ENCODE measurements at regions not wholly inside any gene's neighbourhood (a gene's known extent, or its start where the extent isn't known, plus 50 kb on each side); places are given as distances from the start of the nearest gene placed in this dataset.

DNA sequence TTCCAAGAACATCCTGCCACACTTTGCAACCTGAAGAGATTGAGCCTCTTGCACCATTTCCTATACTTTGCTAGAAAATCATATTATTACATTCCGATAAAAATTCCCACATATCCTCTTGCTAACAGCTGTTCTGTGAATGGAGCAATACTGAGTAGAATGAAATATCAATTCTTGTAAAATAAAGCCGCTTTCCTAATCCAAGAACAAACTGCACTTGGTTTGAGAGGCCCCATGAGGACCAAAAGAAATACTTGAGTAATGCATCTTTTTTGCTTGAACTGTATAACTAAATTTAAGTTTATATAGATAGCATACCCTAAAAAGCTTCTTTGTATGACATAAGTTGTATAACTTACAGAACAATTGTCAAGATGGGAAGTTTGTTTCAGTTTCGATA lies 632.4 kb upstream of the SLC8A1 start:
- no peak for DNase-seq

DNA sequence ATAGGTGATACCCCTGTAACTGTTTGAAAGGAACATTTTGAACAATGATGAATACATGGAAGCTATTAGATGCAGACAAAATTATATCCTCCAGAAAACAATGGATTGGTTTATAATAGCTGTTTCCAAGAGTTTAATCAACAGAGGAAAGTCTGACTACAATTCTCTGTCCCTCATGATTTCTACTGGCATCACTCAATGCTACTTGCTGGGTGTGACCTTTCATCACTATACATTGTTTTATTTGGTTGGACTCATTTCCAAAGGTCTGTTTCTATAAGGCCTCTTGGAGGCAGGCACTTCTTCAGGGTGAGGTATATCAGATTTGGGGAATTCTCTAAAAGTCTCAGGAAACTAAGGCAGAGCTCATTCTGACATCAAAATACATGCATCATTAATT lies 636.1 kb upstream of the SLC8A1 start:
- DNase-seq = no peak

DNA sequence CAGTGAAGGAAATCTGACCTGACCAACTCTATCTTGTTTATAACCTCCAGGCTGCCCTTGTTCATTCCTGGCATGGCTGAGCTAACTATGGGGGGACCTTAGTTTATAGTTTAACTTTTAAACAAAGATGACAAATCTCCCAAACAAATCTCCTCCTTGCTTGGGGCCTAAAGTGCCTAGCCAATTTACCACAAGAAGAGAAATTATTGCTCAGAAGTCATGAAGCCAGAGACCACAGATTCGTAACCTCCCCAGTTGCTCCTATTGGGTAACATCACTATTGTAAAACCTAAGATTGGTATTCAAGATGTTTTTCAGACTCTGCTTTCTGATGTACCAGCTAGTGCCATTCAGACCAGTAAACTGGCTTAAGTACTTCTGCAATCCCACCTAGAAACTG lies 649.4 kb upstream of the SLC8A1 start:
- no peak for DNase-seq

DNA sequence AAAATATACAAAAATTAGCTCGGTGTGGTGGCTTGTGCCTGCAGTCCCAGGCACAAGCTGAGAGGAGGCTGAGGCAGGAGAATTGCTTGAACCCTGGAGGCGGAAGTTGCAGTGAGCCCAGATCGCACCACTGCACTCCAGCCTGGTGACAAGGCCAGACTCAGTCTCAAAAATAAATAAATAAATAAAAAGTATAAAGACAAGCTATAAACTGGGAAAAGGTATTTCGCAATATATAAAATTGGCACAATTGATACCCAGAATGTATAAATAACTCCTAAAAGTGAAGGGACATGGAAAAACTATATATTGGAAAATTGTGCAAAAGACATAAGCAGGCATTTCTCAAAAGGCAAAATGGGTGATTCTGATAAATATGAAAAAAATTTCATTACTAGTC lies 657.9 kb upstream of the SLC8A1 start:
- DNase-seq = no peak

DNA sequence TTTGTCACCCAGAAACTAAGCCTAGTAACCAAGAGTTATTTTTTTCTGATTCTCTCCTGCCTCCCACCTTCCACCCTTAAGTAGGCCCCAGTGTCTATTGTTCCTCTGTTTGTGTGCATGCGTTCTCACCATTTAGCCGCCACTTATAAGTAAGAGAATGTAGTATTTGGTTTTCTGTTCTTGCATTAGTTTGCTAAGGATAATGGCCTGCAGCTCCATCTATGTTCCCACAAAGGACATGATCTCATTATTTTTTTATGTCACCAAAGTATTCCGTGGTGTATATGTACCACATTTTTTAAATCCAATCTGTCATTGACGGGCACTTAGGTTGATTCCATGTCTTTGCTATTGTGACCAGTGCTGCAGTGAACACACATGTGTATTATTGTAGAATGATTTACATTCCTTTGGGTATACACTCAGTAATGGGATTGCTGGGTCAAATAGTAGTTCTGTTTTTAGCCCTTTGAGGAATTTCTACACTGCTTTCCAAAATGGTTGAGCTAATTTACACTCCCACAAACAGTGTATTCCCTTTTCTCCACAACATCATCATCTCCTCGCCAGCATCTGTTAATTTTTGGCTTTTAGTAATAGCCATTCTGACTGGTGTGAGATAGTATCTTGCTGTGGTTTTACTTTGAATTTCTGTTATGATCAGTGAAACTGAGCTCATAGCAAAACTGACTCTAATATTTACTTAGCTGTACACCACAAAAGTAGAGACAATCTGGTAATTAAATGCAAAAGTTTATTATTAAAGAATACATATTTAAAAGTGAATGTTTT lies 660.1 kb upstream of the SLC8A1 start:
- no peak for DNase-seq

DNA sequence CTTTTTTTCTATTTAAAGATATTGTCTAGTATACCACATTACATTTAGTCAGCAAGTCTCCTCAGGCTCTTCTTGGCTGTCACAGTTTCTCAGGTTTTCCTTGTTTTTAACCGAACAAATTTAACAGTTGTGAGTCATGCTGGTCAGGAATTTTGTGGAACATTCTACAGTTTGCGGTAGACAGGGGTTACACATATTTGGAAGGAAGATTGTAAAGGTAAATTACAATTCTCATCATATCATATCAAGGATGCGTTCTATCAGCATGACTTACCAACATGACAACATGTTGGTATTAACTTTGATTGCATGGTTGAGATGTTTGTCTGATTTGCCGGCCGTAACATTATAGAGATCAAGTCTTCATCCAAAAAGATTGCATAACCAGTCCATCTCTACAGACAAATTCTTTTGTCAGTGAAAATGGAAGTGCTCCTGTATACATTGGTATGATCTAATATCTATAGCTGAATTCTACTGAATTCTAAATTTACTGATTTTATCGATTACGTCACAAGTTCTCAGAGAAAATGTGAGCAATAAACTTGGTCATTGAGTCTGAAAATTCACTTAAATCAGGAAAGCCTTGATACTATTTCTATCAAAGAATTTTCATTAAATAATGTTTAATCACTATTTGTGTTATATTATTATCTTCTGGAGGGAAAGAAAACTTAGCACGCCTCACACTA lies 664.4 kb upstream of the SLC8A1 start:
- no peak for DNase-seq

DNA sequence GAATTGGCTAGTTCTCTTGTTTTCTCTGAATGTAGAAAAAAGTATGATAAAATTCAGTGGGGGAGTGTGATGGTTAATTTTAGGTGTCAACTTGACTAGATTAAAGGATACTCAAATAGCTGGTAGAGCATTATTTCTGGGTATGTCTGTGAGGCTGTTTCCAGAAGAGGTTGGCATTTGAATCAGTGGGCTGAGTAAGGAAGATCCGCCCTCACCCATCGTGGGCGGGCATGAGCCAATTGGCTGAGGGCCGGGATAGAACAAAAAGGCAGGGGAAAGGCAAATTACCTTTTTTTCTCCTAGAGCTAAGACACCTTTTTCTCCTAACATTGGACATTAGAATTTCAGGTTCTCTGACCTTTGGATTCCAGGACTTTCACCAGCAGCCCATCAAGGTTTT lies 667.6 kb upstream of the SLC8A1 start:
- DNase-seq = no peak

DNA sequence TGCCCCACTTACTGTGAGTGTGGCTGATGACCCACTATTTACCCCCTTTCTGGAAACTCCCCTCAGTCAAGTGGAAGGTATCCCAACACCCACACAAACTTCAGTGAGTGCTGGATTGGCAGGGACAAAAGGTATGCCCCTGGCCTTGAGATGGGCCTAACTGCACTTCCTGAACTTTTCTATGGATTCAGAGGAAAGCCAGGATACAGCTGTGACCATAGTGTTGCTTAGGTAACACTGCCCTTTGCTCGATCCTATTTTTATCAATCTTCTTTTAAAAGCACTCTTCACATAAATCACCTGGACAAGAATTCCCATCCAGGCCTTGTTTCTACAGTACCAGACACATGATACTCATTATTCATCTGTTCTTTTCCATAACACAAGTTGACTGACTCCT lies 671.5 kb upstream of the SLC8A1 start:
- DNase-seq = no peak

DNA sequence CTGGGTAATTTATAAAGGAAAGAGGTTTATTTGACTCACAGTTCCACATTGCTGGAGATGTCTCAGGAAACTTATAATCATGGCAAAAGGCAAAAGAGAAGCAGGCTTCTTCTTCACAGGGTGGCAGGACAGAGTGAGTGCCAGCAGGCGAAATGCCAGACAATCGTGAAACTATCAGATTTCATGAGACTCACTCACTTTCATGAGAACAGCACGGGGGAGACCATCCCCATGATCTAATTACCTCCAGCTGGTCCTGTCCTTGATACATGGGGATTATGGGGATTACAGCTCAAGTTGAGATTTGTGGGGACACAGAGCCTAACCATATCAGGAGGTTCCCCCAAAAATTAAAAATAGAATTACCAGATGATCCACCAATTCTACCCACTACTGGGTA lies 675.5 kb upstream of the SLC8A1 start:
- no peak for DNase-seq

DNA sequence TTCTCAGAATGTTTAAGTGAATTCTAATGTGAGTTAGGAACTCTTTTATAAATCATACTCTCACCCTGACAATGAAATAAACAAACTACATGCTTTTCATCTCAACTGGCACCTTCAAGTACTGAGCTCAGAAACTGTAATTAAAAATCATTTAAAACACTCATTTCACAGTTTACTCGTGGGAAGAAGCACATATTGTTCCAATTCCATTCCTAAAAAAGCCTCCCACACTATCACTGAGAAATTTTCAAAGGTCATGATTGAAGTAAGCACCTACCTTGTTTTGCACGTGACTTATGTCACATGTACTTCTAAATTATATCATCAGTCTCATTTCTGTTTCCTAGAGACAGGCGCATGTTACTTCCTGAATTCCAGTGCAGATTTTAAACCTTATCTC lies 678.1 kb upstream of the SLC8A1 start:
- DNase-seq = no peak

DNA sequence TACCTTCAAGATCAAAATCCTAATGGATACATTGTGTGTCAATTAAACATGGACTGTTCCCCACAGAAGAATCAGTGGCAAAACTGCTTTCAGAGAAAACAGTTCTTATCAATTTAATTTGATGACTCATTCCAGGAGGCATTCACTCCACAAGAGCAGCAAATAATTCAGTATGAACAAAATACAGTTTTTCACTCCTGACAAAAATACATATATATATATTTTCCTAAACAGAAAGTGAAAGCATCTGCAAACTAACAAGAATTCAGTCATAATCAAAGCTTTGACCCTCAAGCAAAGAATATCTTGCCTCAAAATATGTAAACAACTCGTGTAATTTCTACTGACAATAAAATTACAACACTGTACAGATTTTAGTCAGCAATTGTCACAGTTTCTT lies 685.1 kb upstream of the SLC8A1 start:
- DNase-seq = no peak

DNA sequence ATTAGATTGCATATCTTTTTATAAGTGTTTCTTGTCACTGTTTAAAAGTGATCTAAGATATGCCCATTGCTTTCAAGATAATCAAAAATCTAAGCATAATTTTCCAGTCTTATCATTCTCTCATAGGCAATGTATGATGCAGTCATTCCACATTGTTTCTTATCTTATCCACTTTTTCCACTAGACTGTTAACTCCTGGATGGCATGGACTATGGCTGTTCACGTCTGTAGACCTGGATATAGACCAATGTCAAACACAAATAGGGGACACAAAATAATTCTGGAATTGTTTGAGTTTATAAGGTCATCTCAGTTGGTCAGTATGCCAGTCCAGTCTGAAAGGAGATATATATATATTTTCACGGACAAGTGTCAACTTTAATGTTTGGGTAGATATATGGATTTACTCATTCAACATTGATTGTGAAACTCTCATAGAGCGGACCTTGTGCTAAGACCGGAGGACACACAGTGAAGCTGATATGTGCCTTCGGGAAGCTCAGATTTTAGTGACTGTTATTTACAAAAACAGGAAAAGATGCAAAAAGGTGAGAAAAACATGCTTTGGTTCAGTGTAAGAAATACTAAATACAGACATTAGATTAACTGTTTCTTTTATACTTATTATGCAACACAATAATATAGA lies 689.4 kb upstream of the SLC8A1 start:
- DNase-seq = no peak

DNA sequence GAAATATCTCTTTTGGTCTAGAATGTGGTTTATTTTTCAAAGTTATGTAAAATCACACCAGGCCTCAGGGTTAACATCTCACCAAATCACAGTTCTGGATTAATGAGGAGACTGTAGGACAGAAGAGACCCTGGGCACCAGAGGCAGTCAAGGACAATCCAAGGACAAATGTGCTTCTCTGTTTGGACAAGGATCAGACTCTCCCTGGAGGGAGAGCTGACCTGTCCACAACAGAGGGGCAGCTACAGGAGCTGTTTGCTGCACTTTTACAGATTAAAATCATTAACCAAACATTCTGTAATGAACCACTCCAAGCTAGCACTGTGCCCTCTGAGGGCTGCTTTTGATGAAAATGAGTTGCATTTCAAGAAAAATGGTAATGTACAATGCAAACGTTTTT lies 690.6 kb upstream of the SLC8A1 start:
- DNase-seq = no peak

DNA sequence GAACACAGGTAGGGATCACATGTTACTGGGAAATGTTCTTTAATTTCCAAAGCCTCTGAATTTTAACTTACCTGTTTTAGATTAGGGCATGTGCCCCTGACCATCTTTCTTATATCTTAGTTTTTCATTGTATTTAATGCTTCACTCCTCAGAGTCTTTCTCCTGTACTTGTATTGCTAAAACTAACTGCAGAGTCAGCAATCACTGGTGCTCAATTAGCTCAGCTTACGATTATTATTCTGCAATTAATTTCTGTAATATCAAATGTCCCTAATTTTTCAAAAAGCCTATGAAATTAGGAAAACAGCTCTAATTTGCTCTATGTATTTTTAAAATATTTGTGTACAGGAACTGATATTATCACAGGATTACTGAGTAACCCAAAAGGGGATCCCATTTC lies 693.2 kb upstream of the SLC8A1 start:
- no peak for DNase-seq

DNA sequence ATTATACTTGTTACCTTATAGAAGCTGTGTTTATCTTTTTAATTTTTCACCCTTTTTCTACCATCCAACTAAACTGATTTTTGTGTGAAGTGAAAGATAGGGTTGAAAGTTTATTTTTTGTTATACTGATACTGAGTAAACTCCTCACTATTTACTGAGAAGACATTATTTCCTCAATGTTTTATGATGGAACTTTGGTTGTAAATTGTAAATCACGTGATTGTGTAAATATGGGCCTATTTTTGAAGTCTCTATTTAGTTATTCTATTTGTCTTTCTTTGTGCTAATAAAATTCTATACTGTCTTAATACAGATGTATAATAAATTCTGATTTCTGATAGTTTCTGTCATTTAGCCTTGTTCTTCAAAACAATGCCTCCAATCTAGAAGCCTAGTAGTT lies 697.2 kb upstream of the SLC8A1 start:
- no peak for DNase-seq

DNA sequence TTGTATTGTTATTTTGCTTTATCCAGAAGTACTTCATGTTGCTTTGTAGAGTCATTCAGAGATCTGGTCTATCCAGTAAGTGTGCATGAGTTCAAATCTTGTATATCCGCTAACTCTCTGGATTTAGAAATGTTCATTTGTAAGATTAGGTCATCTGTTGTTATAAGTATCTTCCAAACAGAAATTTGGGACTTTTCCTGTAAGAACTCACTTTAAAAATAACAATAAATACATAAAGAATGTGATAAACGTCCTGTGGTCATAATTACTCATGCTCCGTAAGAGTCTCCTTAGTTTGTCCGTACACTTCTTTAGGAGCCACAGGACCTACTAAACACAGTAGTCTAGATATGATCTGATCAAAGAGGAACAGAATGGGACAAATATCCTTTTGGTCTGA lies 699.9 kb upstream of the SLC8A1 start:
- DNase-seq = no peak

DNA sequence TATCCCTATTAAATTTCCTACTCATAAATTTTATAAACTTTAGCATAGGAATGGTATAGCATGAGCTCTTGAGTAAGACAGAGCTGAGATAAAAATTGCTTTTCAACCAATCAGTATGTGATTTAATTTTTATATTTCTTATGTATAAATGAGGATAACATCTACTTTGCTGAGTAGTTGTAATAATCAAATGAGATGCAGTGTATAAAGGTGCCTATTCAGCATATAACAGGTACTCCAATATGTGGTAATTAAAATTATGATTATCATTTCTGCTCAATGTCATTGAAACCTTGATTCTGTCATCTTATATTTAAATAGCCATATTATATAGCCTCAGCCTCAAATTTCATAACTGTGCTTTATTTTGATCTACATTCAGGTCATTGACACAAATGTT lies 700.4 kb upstream of the SLC8A1 start:
- DNase-seq = no peak

DNA sequence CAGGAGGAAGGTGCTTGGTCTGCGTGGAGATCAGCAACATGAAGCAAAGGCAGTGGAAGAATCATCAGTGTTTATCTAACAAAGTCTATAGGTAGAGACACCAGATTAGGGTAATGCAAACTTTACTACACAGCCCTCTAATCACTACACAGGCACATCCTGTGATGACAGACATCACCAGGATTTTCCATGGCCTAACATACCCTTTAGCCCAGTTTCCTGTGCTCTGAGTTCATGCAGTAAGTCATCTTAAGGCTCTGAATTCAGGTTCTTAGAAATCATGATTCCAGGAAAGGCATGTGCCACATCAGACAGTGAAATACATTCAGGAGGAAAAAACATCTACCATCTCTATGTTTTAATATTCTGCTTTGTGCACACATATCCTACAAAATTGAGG lies 708.5 kb upstream of the SLC8A1 start:
- no peak for DNase-seq

DNA sequence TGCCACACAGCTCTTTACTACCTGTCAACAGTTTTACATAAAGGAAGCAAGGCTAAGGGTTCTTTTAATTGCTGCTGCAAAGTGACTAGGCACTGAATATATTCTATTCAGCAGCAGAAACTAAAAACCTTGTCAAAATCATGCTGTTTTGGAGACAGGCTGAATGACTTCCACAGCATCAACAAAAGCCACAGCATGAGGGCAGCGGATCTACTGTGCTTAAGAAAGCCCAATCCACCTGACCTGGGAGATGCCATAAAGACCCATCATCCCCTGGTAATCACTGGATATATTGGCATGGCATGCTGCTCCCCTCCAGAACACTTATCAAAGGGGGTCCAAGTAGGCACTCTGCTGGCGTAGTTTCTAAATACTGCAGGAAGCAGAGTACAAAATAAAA lies 715.1 kb upstream of the SLC8A1 start:
- DNase-seq = no peak

DNA sequence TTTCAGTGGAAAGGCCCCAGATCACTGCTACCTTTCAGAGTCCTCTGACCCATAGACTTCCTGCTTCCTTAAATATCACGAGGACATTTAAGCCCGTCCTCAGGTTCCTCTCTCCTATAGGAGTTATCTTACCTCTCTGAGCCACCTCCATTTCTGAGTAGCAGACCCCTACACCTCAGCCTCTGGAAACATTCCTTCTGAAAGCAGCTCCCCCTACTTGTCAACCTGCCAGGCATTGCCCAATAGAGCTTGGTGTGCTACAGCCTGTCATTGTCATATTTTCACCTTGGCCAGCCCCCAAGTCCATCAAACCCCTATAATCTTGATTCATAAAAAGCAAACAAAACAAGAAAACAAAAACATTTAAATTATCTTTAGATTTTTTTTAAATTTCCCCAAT lies 717.9 kb upstream of the SLC8A1 start:
- DNase-seq = no peak

DNA sequence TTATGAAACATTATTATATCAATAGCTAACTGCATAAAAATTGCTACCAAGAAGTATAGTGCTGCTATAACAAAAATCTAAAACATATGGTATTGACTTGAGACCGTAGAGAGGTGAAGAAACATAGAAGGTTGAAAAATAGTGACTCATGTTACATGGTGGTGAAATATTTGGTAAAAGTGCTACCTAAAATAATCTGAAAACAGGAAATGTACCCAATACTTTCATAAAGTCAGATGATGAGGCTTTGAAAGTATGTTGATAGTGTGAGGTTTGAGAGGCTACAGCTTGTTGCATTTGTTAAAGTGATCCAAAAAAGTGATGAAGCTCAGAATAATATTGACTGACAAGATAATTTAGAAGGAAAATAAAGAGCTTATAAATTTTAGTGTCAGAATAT lies 718.7 kb upstream of the SLC8A1 start:
- DNase-seq = no peak

DNA sequence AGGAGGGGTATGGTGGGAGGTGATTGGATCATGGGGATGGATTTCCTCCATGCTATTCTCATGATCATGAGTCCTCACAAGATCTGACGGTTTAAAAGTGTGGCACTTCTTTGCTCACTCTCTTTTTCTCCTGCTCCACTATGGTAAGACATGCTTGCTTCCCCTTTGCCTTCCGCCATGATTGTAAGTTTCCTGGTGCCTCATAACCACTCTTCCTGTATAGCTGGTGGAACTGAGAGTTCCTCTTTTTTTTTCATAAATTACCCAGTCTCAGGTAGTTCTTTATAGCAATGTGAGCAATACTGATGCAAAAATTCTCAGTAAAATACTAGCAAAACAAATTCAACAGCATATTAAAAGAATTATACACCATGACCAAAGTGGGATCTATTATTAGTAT lies 728.5 kb upstream of the SLC8A1 start:
- no peak for DNase-seq

DNA sequence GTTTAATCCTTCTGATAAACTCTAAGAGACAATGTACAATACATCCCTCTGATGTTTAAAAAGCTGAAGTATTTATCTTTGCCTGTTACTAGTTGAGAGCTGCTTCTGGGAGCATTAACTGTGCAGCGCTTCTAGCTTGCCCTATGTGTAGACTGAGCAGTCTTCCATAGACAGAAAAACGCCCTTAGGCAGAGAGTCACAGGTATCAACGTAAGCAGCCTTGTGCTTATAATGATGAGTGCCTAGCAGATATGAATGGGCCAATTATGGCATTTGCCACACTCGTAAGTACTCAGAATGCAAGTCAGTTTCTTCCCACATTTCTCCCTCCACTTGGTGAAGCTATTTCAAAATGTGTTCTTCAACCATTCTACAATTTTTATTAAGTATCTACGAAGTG lies 731.1 kb upstream of the SLC8A1 start:
- DNase-seq = no peak

DNA sequence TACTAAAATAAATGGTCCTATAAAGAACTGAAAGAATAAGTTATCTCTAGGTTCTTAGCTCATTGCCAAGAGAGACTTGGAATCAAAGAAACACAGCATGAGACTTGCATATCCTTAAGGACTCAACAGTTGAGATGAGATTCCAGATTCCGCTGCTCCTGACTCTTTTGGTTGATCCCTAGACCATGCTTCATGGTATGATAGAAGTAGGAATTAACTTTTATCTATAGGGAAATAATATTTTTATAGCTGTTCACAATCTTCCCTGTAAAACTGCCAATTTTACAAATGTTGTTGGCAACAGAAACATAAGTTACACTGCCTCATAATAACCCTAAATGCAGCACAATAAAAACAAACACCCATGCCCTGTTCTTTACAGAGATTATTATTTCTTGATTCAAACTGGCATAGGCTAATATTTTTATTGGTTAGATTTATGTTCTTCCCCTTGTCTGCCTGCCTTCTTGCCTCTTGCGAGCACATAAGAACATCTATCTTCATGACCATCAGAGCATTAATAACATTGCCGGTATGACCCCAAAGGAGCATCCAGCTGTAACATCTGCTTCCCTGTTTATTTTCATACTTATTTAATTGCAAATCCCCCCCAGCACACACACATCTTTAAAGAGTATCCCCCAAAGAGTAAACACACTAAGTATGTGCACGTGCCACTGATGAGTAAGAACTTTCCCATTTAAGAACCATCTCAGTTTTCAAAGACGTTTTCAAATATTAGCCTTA lies 735.7 kb upstream of the SLC8A1 start:
- DNase-seq = no peak
